Caco-2 (cell line): ENCODE measurements at regions not wholly inside any gene's neighbourhood (a gene's known extent, or its start where the extent isn't known, plus 50 kb on each side); places are given as distances from the start of the nearest gene placed in this dataset.

Experiments used
- BruUV-seq: library from RNA; stranded (reverse); fragments of 400-500 nt; replicated peaks from 2 replicates; lab custom pipeline; 2021; lab: Mats Ljungman, UMichigan
- CTCF ChIA-PET: fragments of 300-600 bp; sonication (Branson Sonifier 250); formaldehyde crosslinking; loops from one replicate; lab custom pipeline; 2022; ENCODE audit warnings: antibody characterized with exemption; lab: Charles Lee
- POLR2A ChIA-PET: fragments of 300-600 bp; sonication (Branson Sonifier 250); formaldehyde crosslinking; loops from one replicate; lab custom pipeline; 2022; ENCODE audit warnings: antibody characterized with exemption; lab: Charles Lee
- DNase-seq, 2 experiments: peaks; one replicate each; pipeline versions ENCODE4 v3.0.0 to v3.0.0-alpha.2; 2020 to 2022
- H3K27me3 ChIP-seq: replicated peaks from 2 replicates; pipeline ENCODE4 v1.6.0; 2011; ENCODE audit warnings: low read length; ENCODE audit not compliant: control insufficient read depth, insufficient read depth
- H3K36me3 ChIP-seq: 2 replicates; pipeline ENCODE4 v1.5.1; 2011; ENCODE audit warnings: low read length; ENCODE audit not compliant: control insufficient read depth, insufficient read depth
- H3K4me1 ChIP-seq: fragments of 250-450 bp; sonication (Bioruptor Pico); 2 replicates; pipeline ENCODE4 v1.5.1; 2020; ENCODE audit warnings: mild to moderate bottlenecking
- H3K4me3 ChIP-seq: 2 replicates; pipeline ENCODE4 v1.5.1; 2011; ENCODE audit warnings: low read depth, mild to moderate bottlenecking, control low read depth, low read length
- H3K9me3 ChIP-seq: fragments of 250-450 bp; sonication (Bioruptor Pico); 2 replicates; pipeline ENCODE4 v1.5.1; 2020; ENCODE audit warnings: mild to moderate bottlenecking, moderate library complexity
- H3K27ac Mint-ChIP-seq: one replicate; pipeline ENCODE4 v1.8.0; 2022; ENCODE audit warnings: mixed read lengths; ENCODE audit not compliant: unreplicated experiment
- H3K27me3 Mint-ChIP-seq: one replicate; pipeline ENCODE4 v1.8.0; 2022; ENCODE audit warnings: mixed read lengths; ENCODE audit not compliant: insufficient read depth, unreplicated experiment
- H3K36me3 Mint-ChIP-seq: one replicate; pipeline ENCODE4 v1.8.0; 2022; ENCODE audit warnings: mild to moderate bottlenecking, mixed read lengths; ENCODE audit not compliant: insufficient read depth, unreplicated experiment
- H3K4me1 Mint-ChIP-seq: one replicate; pipeline ENCODE4 v1.8.0; 2022; ENCODE audit warnings: low read depth, mixed read lengths; ENCODE audit not compliant: unreplicated experiment
- H3K4me3 Mint-ChIP-seq: one replicate; pipeline ENCODE4 v1.8.0; 2022; ENCODE audit warnings: mild to moderate bottlenecking, moderate library complexity, mixed read lengths; ENCODE audit not compliant: unreplicated experiment
- H3K9me3 Mint-ChIP-seq: one replicate; pipeline ENCODE4 v1.8.0; 2022; ENCODE audit warnings: mixed read lengths; ENCODE audit not compliant: unreplicated experiment
- CTCF ChIP-seq, 2 experiments: fragments of 200-600 bp in 1 of 2; IDR thresholded peaks; 1 replicate in 1 of 2; 2 replicates in 1 of 2; pipeline versions ENCODE4 v1.5.1 to v1.8.0; 2011 to 2022; ENCODE audit warnings: antibody characterized with exemption in 1 of 2, control low read depth in 1 of 2, inconsistent platforms in 1 of 2, low read depth in 1 of 2, low read length in 1 of 2, mild to moderate bottlenecking in 1 of 2, moderate library complexity in 1 of 2; ENCODE audit not compliant: insufficient read depth in 1 of 2, severe bottlenecking in 1 of 2, unreplicated experiment in 1 of 2
- intact Hi-C: fragments of 100-400 bp; cut with micrococcal nuclease; formaldehyde crosslinking; loops from one replicate; pipeline ENCODE4 v1.10.0; 2022; ENCODE audit not compliant: unreplicated experiment

- Histone ChIP-seq H3K9me3 (no peaks in the 10 kb centered on the region), H3K36me3 (no peaks in the 10 kb centered on the region), H3K4me1 (peaks cover 14% of the 10 kb centered on the region; the same call in 1 of the 2 replicates), H3K27me3 (no peaks in the 10 kb centered on the region), H3K4me3 (no peak overlapping the region)
- Mint-ChIP-seq H3K4me3 (no peak overlapping the region), H3K27me3 (no peaks in the 10 kb centered on the region), H3K4me1 (no peaks in the 10 kb centered on the region), H3K36me3 (peaks cover 6% of the 10 kb centered on the region), H3K27ac (no peak overlapping the region), H3K9me3 (no peaks in the 10 kb centered on the region)
- ChIA-PET CTCF (no interaction called here), POLR2A (no interaction called here)
- intact Hi-C loops = no loop called here
- BruUV-seq = no TSS peak
- no peak for TF ChIP-seq CTCF (IDR thresholded peaks at IDR 0.05; ENCODE audit: insufficient read depth in 1 of 2, low read depth in 1 of 2, low read length in 1 of 2, severe bottlenecking in 1 of 2, unreplicated experiment in 1 of 2)
- no peak for DNase-seq
Observed at GRCh38 chr4:122252584-122252983, 100.5 kb downstream of the BLTP1 start.

GRCh38 chr4:122259849-122260248 lies 107.7 kb downstream of the BLTP1 start:
- ChIA-PET CTCF (no interaction called here), POLR2A (no interaction called here)
- Mint-ChIP-seq H3K9me3 (no peaks in the 10 kb centered on the region), H3K36me3 (peaks cover 6% of the 10 kb centered on the region), H3K4me1 (no peaks in the 10 kb centered on the region), H3K27ac (no peak overlapping the region), H3K4me3 (no peak overlapping the region), H3K27me3 (no peaks in the 10 kb centered on the region)
- Histone ChIP-seq H3K4me1 (no peaks in the 10 kb centered on the region), H3K4me3 (no peak overlapping the region), H3K27me3 (no peaks in the 10 kb centered on the region), H3K9me3 (no peaks in the 10 kb centered on the region), H3K36me3 (no peaks in the 10 kb centered on the region)
- intact Hi-C loops = no loop called here
- DNase-seq = no peak
- no peak for TF ChIP-seq CTCF (IDR thresholded peaks at IDR 0.05; ENCODE audit: insufficient read depth in 1 of 2, low read depth in 1 of 2, low read length in 1 of 2, severe bottlenecking in 1 of 2, unreplicated experiment in 1 of 2)
- BruUV-seq = no TSS peak

- ChIA-PET CTCF (no interaction called here), POLR2A (no interaction called here)
- DNase-seq = no peak
- no peaks in the 10 kb centered on the region for H3K27me3 ChIP-seq
- peaks cover 16% of the 10 kb centered on the region for H3K36me3 Mint-ChIP-seq
- no peaks in the 10 kb centered on the region for H3K9me3 ChIP-seq
- H3K4me1 Mint-ChIP-seq = no peaks in the 10 kb centered on the region
- no peaks in the 10 kb centered on the region for H3K4me1 ChIP-seq
- H3K36me3 ChIP-seq = no peaks in the 10 kb centered on the region; the same call in 1 of the 2 replicates
- H3K27me3 Mint-ChIP-seq = no peaks in the 10 kb centered on the region
- intact Hi-C loops = no loop called here
- H3K27ac Mint-ChIP-seq = no peak overlapping the region
- H3K4me3 ChIP-seq = no peak overlapping the region
- no peak for TF ChIP-seq CTCF (IDR thresholded peaks at IDR 0.05; ENCODE audit: insufficient read depth in 1 of 2, low read depth in 1 of 2, low read length in 1 of 2, severe bottlenecking in 1 of 2, unreplicated experiment in 1 of 2)
- BruUV-seq = no TSS peak
- H3K4me3 Mint-ChIP-seq = no peak overlapping the region
- no peaks in the 10 kb centered on the region for H3K9me3 Mint-ChIP-seq
Observed at GRCh38 chr4:122276359-122276758, 102.5 kb upstream of the ADAD1 start.
